Activated T-cell treated with anti-CD3 and anti-CD28 coated beads, Interleukin-2, amount 50 U/mL, for 24 hours (primary cell): ENCODE measurements at regions not wholly inside any gene's neighbourhood (a gene's known extent, or its start where the extent isn't known, plus 50 kb on each side); places are given as distances from the start of the nearest gene placed in this dataset.

Experiments
- DNase-seq: peaks from one replicate; pipeline ENCODE4 v3.0.0-alpha.2; 2020
- H3K27ac Mint-ChIP-seq: 2 replicates; pipeline ENCODE4 v1.8.0; 2020; ENCODE audit warnings: mild to moderate bottlenecking, mixed read lengths
- H3K27me3 Mint-ChIP-seq: 2 replicates; pipeline ENCODE4 v1.8.0; 2020; ENCODE audit warnings: mixed read lengths
- H3K36me3 Mint-ChIP-seq: 2 replicates; pipeline ENCODE4 v1.8.0; 2020; ENCODE audit warnings: low read depth, mixed read lengths
- H3K4me1 Mint-ChIP-seq: 2 replicates; pipeline ENCODE4 v1.8.0; 2020; ENCODE audit warnings: low read depth, mixed read lengths
- H3K4me3 Mint-ChIP-seq: 2 replicates; pipeline ENCODE4 v1.8.0; 2020; ENCODE audit warnings: mild to moderate bottlenecking, moderate library complexity, mixed read lengths
- H3K9me3 Mint-ChIP-seq: 2 replicates; pipeline ENCODE4 v1.8.0; 2020; ENCODE audit warnings: mixed read lengths

GRCh38 chr10:2990764-2991163, 76.6 kb upstream of the PFKP start:
- Mint-ChIP-seq H3K27me3 (peaks cover 54% of the 10 kb centered on the region), H3K4me3 (no peak overlapping the region), H3K36me3 (no peaks in the 10 kb centered on the region), H3K9me3 (peaks cover 5% of the 10 kb centered on the region), H3K4me1 (peaks cover 6% of the 10 kb centered on the region), H3K27ac (no peak overlapping the region)
- no peak for DNase-seq

GRCh38 chr10:2989292-2989947, 77.9 kb upstream of the PFKP start:
- no peak for DNase-seq
- H3K9me3 Mint-ChIP-seq, result peaks cover 5% of the 10 kb centered on the region
- peaks cover 6% of the 10 kb centered on the region for H3K4me1 Mint-ChIP-seq
- H3K36me3 Mint-ChIP-seq, result no peaks in the 10 kb centered on the region
- no peak overlapping the region for H3K27ac Mint-ChIP-seq
- no peak overlapping the region for H3K4me3 Mint-ChIP-seq
- H3K27me3 Mint-ChIP-seq, result peaks cover 67% of the 10 kb centered on the region

GRCh38 chr10:2987185-2987768, 80.1 kb upstream of the PFKP start:
- Mint-ChIP-seq H3K27ac (no peak overlapping the region), H3K9me3 (peaks cover 5% of the 10 kb centered on the region), H3K27me3 (peaks cover 71% of the 10 kb centered on the region), H3K4me1 (peaks cover 6% of the 10 kb centered on the region), H3K36me3 (no peaks in the 10 kb centered on the region), H3K4me3 (no peak overlapping the region)
- DNase-seq, result no peak

- Mint-ChIP-seq H3K9me3 (peaks cover 5% of the 10 kb centered on the region), H3K4me1 (peaks cover 6% of the 10 kb centered on the region), H3K27ac (no peak overlapping the region), H3K27me3 (peaks cover 68% of the 10 kb centered on the region), H3K36me3 (no peaks in the 10 kb centered on the region), H3K4me3 (no peak overlapping the region)
- no peak for DNase-seq
These were observed 81.0 kb upstream of the PFKP start for GRCh38 chr10:2986391-2986801.

- Mint-ChIP-seq H3K36me3 (no peaks in the 10 kb centered on the region), H3K27me3 (peaks cover 62% of the 10 kb centered on the region), H3K27ac (no peak overlapping the region), H3K4me1 (peaks cover 6% of the 10 kb centered on the region), H3K4me3 (no peak overlapping the region), H3K9me3 (peaks cover 5% of the 10 kb centered on the region)
- DNase-seq, result no peak
These were observed 81.6 kb upstream of the PFKP start for GRCh38 chr10:2985729-2986232.

- Mint-ChIP-seq H3K4me1 (peaks cover 6% of the 10 kb centered on the region), H3K27ac (no peak overlapping the region), H3K9me3 (peaks cover 5% of the 10 kb centered on the region), H3K27me3 (peaks cover 57% of the 10 kb centered on the region), H3K4me3 (no peak overlapping the region), H3K36me3 (no peaks in the 10 kb centered on the region)
- no peak for DNase-seq
These were observed 82.7 kb upstream of the PFKP start for GRCh38 chr10:2984682-2985081.

GRCh38 chr10:2982146-2982545, 85.2 kb upstream of the PFKP start:
- DNase-seq, result no peak
- Mint-ChIP-seq H3K9me3 (no peaks in the 10 kb centered on the region), H3K27me3 (peaks cover 33% of the 10 kb centered on the region), H3K27ac (no peak overlapping the region), H3K36me3 (no peaks in the 10 kb centered on the region), H3K4me1 (peaks cover 6% of the 10 kb centered on the region), H3K4me3 (no peak overlapping the region)

- Mint-ChIP-seq H3K9me3 (no peaks in the 10 kb centered on the region), H3K36me3 (no peaks in the 10 kb centered on the region), H3K4me1 (peaks cover 4% of the 10 kb centered on the region), H3K27ac (no peak overlapping the region), H3K27me3 (peaks cover 27% of the 10 kb centered on the region), H3K4me3 (no peak overlapping the region)
- DNase-seq, result no peak
These were observed 86.0 kb upstream of the PFKP start for GRCh38 chr10:2981361-2981801.

GRCh38 chr10:2980791-2981360, 86.5 kb upstream of the PFKP start:
- no peaks in the 10 kb centered on the region for H3K36me3 Mint-ChIP-seq
- no peaks in the 10 kb centered on the region for H3K9me3 Mint-ChIP-seq
- H3K4me1 Mint-ChIP-seq, result no peaks in the 10 kb centered on the region
- DNase-seq, result no peak
- no peak overlapping the region for H3K27ac Mint-ChIP-seq
- H3K27me3 Mint-ChIP-seq, result peaks cover 22% of the 10 kb centered on the region
- H3K4me3 Mint-ChIP-seq, result no peak overlapping the region

GRCh38 chr10:2980116-2980515, 87.2 kb upstream of the PFKP start:
- Mint-ChIP-seq H3K27me3 (peaks cover 16% of the 10 kb centered on the region), H3K4me1 (no peaks in the 10 kb centered on the region), H3K4me3 (no peak overlapping the region), H3K27ac (no peak overlapping the region), H3K36me3 (no peaks in the 10 kb centered on the region), H3K9me3 (no peaks in the 10 kb centered on the region)
- no peak for DNase-seq

GRCh38 chr10:2979306-2979705, 88.0 kb upstream of the PFKP start:
- no peaks in the 10 kb centered on the region for H3K4me1 Mint-ChIP-seq
- H3K27me3 Mint-ChIP-seq, result peaks cover 7% of the 10 kb centered on the region
- H3K27ac Mint-ChIP-seq, result no peak overlapping the region
- no peak overlapping the region for H3K4me3 Mint-ChIP-seq
- H3K9me3 Mint-ChIP-seq, result no peaks in the 10 kb centered on the region
- no peaks in the 10 kb centered on the region for H3K36me3 Mint-ChIP-seq
- no peak for DNase-seq

GRCh38 chr10:2978574-2979273, 88.6 kb upstream of the PFKP start:
- no peaks in the 10 kb centered on the region for H3K36me3 Mint-ChIP-seq
- H3K9me3 Mint-ChIP-seq, result no peaks in the 10 kb centered on the region
- no peak overlapping the region for H3K27ac Mint-ChIP-seq
- no peaks in the 10 kb centered on the region for H3K4me1 Mint-ChIP-seq
- H3K4me3 Mint-ChIP-seq, result no peak overlapping the region
- DNase-seq, result no peak
- peaks cover 6% of the 10 kb centered on the region for H3K27me3 Mint-ChIP-seq

- Mint-ChIP-seq H3K9me3 (no peaks in the 10 kb centered on the region), H3K36me3 (no peaks in the 10 kb centered on the region), H3K4me1 (no peaks in the 10 kb centered on the region), H3K27ac (no peak overlapping the region), H3K27me3 (peaks cover 5% of the 10 kb centered on the region), H3K4me3 (no peak overlapping the region)
- DNase-seq, result no peak
These were observed 89.2 kb upstream of the PFKP start for GRCh38 chr10:2978111-2978510.

GRCh38 chr10:2974503-2975207, 92.7 kb upstream of the PFKP start:
- Mint-ChIP-seq H3K36me3 (no peaks in the 10 kb centered on the region), H3K4me3 (no peak overlapping the region), H3K27me3 (no peaks in the 10 kb centered on the region), H3K9me3 (no peaks in the 10 kb centered on the region), H3K4me1 (no peaks in the 10 kb centered on the region), H3K27ac (no peak overlapping the region)
- DNase-seq, result no peak
